UCSD-AML1 (cell line): ENCODE measurements at regions not wholly inside any gene's neighbourhood (a gene's known extent, or its start where the extent isn't known, plus 50 kb on each side); places are given as distances from the start of the nearest gene placed in this dataset.
"Not testable (repeated sequence)": the region's sequence is repeated elsewhere in the genome, so short reads cannot be mapped to it uniquely, and the experiment has no call there.

Experiments used
- DNase-seq: peaks from one replicate; lab custom pipeline; 2025; ENCODE audit not compliant: unreplicated experiment; lab: John Stamatoyannopoulos, UW

DNA sequence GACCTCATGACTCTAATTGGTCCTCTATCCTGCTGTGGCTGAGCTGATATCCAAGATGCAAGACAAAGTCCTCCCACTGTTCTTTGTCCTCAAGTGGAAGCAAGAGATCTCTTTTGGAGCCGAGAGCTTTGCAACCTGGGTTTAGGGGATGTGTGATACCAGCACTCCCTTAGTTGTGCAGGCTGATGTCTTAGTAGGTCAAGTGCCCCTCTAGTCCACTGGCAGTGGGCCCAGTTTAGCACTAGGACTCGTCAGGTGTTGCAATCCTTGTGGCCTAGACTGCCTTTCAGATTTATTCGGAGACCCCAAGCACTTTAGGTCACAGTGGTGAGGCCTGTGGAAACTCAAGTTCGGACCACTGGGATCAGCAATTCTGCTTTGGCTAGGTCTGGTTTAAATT is 64.0 kb downstream of the GPRASP3 start:
- no peak for DNase-seq

DNA sequence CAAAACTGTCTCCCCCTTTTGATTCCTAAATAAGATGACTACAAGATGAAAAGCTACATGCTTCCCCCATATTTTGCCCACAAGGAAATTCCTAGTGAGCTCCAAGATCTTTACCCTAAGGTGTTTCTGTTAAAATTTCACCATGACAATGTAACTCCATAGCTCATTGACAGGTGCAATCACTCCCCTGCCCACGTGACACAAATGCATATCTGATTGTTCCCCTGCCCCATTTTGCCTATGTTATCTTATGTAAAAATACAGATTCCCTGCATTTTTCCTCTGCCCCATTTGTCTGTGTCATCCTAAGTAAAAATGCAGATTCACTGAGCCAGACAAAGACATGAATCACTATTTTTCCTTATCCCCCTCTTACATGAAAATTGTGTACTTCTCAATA is 66.7 kb downstream of the GPRASP3 start:
- no peak for DNase-seq

DNA sequence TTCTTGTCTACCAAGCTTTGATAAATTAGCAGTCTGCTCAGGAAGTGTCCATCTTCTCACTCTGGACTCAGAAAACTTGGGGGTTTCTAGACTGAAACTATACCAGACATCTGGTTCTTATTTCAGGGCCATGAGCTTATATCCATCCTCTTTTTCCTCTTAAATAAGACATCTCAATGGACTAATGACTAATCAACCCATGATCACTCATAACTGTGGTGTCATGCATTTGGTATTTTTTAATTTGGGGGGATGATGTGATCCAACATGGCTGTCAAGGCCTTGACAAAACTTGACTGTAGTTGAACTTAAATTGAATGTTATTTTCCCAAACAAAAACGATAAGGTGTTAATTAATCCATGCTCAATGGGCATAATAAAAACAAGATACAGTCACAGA is 87.8 kb downstream of the GPRASP3 start:
- DNase-seq: no peak

- DNase-seq: not testable (repeated sequence)
These were observed 97.7 kb downstream of the GPRASP3 start for GRCh38 chrX:102818269-102818668.

DNA sequence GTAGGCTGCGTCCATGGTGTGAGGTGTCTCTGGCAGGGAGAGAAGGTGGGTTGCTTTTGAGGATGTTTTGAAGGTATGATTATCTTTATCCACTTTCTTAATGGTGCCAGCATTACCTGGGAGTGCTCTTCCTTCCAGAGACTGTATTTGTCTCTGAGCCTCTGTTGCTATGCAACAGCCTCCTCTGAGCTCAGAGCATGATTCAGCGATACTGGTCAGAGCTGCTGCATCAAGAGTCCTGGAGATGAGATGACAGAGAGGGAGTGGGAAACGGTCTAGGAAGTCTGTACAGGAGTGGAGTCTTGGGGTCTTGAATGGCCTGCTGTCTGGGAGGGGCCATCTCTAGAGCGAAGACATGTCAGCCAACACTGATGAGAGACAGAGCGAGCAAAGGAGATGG is 104.4 kb upstream of the RAB40AL start:
- DNase-seq: no peak

GRCh38 chrX:102833136-102833535 is 103.9 kb upstream of the RAB40AL start:
- DNase-seq: no peak

DNA sequence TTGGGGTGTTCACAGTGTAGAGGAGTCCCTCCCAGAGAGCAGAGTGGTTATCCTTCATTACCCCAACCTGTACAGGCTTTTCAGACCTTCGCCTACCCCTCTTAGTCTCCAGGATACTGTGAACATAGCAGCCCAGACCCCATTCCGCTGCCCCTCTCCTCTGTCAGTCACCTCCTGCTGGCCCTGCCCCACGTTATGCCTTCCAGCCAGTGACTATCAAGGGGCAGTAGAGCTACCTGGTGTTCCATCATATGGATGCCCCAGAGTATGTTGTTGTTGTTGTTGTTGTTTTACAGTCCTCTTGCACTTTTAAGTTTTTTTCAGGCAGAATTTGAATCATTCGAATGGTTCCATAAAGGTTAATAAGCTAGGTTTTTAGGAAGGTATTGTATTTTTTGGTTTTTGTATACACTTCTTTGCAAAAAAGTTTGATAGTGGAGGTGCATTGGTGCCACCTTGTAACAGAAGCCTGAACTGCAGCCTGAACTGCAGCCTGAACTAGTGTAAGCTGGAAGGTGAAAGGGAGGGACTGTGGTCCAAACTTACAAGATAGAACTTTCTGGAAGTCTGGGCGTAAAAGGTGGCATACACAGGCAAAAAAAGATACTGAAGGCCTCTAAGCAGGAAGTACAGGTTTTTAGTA is 101.4 kb upstream of the RAB40AL start:
- DNase-seq: no peak

DNA sequence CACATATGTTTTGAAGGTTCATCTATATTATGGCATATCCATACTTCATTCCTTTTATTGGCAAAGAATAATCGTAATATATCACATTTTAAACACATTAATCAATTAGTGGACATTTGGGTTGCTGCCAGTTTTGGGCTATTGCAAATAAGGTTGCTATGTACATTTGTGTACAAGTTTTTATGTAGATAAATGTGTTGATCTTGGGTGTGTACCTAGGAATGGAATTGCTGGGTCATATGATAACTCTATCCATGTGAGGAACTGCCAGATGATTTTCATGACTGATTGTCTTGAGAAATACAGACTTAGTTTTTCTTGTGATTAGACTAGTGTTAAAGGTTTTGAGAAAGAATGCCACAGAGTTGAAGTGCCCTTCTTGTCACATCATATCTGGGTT is 99.2 kb upstream of the RAB40AL start:
- no peak for DNase-seq

DNA sequence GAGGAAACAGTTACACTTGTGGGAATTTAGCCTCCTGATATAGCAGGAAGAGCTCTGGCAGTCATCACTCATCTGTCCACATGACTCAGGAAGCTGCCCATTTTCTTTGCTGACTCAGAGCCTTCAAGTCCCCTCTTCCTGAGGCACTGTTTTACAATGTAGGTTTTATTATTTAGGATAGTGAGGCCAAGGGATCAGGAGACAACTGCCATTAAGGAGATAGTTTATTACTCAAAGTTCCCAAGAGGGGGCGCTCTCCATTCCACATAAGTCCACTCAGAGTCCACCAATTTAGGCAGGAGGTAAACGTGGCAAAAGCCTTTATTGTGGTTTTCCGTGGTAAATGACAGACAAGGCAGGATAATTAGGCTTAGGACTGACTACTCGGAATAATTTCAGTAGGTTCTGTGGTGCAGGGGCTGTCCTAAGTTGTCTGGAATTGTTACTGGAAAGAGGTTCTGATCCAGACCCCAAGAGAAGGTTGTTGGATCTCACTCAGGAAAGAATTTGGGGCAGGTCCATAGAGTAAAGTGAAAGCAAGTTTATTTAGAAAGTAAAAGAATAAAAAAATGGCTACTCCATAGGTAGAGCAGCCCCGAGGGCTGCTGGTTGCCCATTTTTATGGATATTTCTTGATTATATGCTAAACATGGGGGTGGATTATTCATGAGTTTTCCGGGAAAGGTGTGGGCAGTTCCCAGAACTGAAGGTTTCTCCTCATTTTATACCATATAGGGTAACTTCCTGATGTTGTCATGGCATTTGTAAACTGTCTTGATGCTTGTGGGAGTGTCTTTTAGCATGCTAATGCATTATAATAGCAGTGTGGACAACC is 96.0 kb upstream of the RAB40AL start:
- DNase-seq: no peak

- DNase-seq: no peak
These were observed 95.4 kb upstream of the RAB40AL start for GRCh38 chrX:102841706-102842003.

DNA sequence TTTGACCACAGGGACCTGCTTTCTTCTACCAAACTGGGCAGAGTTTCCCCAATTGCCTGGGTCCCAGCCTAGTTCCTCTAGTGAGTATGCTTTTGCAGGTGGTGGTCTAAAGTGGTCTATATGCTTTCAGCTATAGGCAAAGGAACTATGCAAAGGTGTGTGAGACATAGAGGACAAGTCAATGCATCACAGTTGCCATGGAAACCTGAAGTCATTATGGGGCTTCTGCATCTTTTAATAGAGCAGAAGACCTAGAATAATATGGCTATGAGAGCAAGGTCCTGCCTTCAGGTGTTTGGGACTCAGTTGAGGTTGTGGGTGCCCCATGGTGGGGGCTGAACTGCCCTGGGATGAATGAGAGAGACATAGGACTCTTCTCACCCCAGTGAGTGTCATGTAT is 92.1 kb upstream of the RAB40AL start:
- no peak for DNase-seq

- no peak for DNase-seq
These were observed 90.4 kb upstream of the RAB40AL start for GRCh38 chrX:102846544-102847236.

DNA sequence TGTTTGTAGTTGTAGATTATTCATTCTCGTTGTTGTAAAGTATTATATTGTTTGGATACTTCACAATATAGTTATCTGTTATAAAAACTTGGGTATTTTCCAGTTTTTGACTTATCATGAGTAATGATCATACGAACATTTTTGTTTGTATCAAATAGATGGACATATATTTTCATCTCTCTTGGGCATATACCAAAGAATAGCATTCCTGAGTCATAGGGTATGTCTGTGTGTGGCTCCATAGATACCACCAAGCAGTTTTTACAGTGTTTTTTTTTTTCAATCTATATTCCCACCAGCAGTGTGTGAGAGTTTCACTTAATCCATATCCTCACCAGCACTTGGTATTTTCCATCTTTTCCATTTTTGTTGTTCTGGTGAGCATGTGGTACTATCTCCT is 89.7 kb upstream of the RAB40AL start:
- DNase-seq: no peak

DNA sequence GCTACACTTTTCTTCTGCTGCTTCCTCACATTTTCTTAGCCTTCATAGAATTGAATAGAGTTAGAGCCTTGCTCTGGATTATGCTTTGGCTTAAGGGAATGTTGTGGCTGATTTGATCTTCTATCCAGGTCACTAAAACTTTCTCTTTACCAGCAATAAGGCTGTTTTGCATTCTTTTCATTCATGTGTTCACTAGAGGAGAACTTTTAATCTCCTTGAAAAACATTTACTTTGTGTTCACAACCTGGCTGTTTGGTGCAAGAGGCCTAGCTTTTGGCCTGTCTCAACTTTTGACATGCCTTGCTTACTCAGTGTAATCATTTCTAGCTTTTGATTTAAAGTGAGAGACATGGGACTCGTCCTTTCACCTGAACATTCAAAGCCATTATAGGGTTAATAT is 87.7 kb upstream of the RAB40AL start:
- no peak for DNase-seq

GRCh38 chrX:102858826-102859549 is 78.1 kb upstream of the RAB40AL start:
- DNase-seq: not testable (repeated sequence)

GRCh38 chrX:102859550-102859871 is 77.6 kb upstream of the RAB40AL start:
- no peak for DNase-seq

- no peak for DNase-seq
These were observed 76.8 kb upstream of the RAB40AL start for GRCh38 chrX:102860235-102860634.

DNA sequence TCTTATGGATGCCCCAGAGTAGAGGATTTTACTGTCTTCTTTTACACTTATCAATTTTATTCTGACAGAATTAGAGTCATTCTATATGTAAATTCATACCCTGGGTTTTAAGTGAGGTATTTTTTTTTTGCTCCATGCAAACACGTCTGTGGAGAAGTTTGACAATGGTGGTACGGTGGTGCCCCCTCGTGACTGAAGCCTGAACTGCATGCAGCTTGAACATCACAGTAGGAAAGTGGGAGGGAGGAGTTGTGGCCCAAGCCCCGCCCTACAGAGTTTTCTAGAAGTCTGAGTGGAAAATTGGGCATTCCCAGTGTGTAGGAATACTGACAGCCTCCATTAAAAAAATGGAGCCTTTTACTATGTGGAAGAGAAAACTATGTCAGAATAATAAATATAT is 73.3 kb upstream of the RAB40AL start:
- DNase-seq: peak; percentile 84

GRCh38 chrX:102866981-102867656 is 70.0 kb upstream of the RAB40AL start:
- DNase-seq: no peak

DNA sequence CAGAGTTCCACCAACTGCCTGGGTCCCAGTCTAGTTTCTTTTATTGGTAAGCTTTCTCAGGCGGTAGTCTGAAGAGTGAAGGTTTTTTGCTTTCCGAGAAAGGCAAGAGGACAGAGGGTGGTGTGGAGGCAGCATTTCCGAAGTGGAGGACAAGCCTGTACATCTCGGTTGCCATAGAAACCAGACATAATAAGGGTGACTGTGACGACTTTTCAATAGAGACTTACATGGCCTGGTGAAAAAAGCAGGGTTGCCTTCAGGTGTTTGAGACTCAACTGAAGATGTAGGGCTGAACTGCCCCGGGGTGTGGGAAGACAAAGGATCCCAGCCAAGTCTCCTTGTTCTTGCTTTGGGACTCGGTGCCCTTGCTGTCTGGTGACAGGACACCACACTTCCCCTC is 53.6 kb upstream of the RAB40AL start:
- no peak for DNase-seq
